GM18951 (cell line): ENCODE measurements at regions not wholly inside any gene's neighbourhood (a gene's known extent, or its start where the extent isn't known, plus 50 kb on each side); places are given as distances from the start of the nearest gene placed in this dataset.

Source experiments
- POLR2A ChIP-seq: IDR thresholded peaks from 4 replicates; pipeline ENCODE4 v1.6.1; 2011; ENCODE audit warnings: mild to moderate bottlenecking; ENCODE audit not compliant: insufficient read length, insufficient read depth; ENCODE audit errors: extremely low read depth
- in situ Hi-C: fragments of 300-500 bp; cut with MboI; formaldehyde crosslinking; loops from one replicate; pipeline ENCODE4 v1.12.0; 2022; ENCODE audit warnings: low sequenced_read_pairs, mixed read lengths, inconsistent platforms; ENCODE audit not compliant: unreplicated experiment

DNA sequence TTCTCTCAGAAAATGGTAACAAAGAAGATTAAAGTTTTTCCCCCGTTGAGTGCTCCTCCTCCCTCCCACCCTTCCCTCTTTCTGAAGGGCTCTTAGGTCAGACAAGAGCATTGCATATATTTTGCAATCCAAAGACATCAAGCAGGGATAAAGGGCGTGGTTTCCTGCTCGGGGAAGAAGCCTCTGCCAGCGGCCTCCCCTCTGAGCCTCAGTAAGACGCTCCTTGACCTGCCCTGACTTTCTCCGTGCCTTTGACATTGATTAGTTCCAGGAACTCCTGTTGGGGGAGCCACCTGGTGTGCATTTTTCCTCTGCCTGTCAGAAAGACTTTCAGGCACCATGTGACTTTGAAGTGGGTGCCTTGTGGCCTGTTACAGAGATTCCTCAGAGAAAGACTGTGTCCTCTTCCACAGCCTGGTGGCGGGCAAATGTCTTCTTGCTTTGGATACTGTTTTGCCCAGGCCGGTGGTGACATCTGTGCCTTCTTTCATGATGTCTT lies 87.2 kb upstream of the TBL1XR1 start:
- TF ChIP-seq POLR2A, result no peak
- in situ Hi-C loops, result no loop called here

DNA sequence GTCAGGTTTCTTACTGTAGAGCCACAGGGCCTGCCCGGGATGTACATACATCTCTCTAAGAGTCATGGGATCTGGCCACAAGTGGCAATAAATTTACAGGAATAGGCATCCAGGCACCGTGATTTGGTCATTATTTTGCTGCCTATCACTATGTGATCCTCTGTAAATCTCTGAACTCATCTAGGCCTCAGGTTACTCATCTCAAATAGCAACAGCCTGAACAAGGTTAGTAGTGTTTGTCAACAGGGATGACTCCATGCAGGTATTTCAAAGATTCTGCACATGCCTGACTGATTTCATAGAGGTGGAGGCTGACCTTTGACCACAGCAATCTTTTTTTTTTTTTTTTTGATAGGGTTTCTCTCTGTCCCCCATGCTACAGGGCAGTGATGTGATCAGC lies 88.8 kb upstream of the TBL1XR1 start:
- in situ Hi-C loops, result no loop called here
- no peak for TF ChIP-seq POLR2A

DNA sequence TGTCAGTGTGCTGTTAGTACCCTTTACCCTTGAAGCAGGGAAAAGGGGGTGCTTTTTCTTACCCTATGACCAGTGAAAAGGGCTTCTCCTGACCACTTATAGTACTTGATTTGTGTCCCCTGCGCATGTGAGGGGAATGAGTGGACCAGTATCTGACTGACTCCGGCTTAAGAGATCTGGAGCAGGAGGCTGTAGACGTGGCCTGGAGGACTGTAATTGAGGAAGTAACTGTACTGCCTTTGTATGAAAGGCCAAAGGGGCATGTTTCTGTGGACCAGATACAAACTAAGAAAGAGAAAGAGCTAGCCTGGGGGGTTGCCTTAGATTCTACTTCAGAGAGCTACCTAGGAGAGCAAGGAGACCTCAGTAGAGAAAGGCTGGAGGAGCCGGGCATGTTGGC lies 89.9 kb upstream of the TBL1XR1 start:
- in situ Hi-C loops, result no loop called here
- TF ChIP-seq POLR2A, result no peak

DNA sequence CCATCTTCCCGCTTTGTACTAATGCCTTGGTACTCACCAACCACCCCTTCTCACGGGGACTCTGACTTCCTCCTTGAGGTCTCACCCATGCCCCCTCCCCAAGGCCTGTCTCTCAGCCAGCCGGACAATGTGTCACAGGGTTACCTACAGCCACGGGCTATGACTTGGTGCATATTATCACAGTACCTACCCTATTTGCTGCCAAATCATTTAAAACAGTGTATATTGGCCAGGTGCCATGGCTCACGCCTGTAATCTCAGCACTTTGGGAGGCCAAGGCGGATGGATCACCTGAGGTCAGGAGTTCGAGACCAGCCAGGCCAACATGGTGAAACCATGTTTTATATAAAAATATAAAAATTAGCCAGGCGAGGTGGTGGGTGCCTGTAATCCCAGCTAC lies 93.4 kb upstream of the TBL1XR1 start:
- no peak for TF ChIP-seq POLR2A
- in situ Hi-C loops, result no loop called here

DNA sequence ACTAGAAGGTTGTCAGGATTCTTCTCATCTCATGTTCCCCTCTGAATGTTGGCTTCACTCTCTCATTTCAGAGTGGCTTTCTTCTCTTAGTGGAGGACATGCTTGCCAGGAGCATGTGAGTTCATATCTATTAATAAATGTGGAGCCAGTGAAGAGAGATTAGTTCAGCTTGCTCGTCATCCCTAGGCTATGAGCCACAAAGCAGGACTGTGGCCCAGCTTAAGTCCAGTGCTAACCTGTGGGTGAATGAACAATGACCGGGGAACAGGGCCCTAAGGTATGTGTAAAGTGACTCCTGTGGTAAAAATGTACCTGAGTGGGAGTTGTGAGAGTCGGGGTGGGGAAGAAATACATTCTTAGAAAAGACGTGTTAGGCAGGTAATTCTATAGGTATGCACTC lies 96.9 kb upstream of the TBL1XR1 start:
- in situ Hi-C loops, result no loop called here

DNA sequence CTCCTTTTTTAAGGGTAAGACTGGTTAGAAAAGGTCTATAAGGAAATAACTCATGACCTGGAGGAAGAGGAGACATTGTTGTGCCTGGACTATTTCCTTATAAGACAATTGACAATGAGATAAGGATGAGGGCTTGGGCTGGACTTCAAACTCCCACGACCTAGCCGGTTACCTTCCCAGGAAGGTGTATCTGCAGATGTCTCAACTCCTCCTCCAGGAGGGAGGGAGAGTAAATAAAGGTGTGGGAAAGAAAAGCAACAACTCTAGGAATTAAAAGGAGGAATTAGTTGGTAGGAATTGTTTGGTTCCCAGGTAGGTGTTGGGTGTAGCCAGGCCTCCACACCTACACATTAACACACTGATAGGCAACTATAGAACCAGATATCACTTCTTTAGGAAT lies 97.8 kb upstream of the TBL1XR1 start:
- TF ChIP-seq POLR2A, result no peak

More for the DNA sequence above, 96.9 kb upstream of the TBL1XR1 start:
- no peak for TF ChIP-seq POLR2A

DNA sequence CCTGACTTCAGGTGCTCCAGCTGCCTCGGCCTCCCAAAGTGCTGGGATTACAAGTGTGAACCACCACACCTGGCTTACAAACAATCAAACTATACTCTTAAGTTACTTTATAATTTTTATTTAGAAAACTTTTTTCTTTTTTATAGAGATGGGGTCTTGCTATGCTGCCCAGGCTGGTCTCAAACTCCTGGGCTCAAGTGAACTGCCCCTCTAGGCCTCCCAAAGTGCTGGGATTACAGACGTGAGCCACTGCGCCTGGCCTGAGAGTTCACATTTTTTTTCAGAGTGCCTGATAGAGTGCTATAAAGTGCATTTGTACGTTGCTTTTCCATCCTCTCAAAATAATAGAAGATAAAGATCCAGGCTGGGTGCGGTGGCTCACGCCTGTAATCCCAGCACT lies 102.0 kb upstream of the TBL1XR1 start:
- in situ Hi-C loops, result no loop called here
- no peak for TF ChIP-seq POLR2A

More for the DNA sequence above, 97.8 kb upstream of the TBL1XR1 start:
- in situ Hi-C loops, result no loop called here

DNA sequence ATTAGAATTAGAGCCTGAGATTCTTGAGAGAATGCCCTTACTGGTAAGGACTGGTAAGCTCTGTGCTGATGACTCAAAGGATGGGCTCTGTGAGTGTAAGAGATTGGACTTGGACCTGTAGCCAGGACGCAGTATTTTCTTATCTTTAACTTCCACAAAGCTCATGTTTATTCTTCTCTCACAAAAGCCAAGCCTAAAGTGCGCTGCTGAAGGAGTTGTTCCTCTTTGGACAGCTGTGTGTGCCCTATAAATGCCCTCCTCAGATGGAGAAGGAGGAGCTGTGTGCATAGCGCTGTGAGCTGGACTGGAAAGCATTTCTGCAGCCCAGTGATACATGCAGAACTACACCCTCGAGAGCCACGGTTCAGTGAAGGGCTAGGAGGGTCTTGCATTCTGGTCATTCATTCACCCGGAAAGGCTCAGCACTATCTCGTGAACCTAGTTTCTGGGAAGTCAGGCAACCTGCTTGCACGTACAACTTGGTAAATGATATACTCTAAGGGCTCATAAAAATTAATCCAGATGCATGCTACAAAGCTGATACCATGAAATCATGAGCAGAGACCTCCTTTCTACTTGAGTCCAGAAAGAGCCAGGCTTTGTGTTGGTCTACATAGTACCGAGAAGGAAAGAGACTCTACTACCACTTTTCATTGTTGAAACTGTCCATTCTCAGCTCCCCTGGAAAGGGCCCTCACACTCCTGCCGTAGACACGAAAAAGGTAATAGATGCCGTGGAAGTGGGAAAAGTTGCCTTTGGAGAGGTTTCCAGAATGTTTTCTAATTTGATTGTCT lies 103.0 kb upstream of the TBL1XR1 start:
- in situ Hi-C loops, result no loop called here
- TF ChIP-seq POLR2A, result peak; percentile 36

DNA sequence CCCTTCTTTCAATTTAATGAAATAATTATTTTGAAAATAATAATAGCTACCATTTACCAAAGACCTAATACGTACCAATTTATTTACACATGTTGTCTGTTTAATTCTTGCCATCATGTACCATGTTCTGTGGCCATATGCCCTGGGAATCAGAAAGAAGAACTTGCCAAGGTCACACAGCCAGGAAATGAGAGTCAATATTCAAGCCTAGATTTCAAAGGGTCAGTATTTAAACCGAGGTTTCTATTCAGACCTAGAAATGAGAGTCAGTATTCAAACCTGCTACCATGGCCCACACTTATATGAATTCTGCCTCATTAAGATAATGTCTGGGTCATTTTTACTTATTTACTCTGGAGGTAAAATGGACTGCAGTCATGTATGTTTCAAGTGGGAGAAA lies 103.6 kb upstream of the TBL1XR1 start:
- no peak for TF ChIP-seq POLR2A
- in situ Hi-C loops, result no loop called here

DNA sequence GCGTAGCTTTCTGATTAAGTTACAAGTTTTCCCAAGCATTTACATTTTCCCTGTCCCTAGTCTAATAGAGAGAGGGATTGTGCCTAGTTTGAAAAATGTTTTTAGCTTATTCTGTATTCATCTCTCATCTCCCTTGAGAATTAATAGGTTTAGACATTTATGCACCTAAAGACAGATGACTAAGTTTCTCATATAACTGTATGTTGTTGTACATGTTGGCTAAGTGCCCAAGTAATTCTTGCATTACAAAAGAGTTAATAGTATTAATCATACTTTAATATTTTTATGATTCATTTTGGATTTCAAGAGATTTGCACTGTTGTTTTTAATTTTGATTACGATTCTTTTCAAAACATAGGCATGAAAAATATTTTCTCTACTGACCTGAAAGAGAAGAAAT lies 109.0 kb upstream of the TBL1XR1 start:
- in situ Hi-C loops, result no loop called here
- TF ChIP-seq POLR2A, result no peak

DNA sequence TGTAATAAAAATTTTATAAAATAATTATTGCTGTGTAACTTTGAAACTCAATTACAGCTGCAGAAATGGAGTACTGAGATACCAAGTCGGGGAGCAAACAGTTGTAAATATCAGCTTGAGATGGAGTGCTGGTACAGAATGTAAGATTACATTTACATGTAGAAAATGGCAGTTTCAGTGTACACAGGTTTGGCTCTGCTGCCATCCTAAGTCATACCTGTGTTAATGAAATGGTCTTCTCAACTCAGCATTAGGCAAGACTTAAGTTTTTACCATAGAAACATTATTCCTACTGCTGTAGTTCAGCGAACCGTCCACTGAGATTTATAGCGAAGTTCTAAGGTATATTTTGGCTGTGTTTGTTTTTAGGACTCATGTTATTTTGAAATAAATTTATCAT lies 110.1 kb upstream of the TBL1XR1 start:
- no peak for TF ChIP-seq POLR2A
- in situ Hi-C loops, result no loop called here

DNA sequence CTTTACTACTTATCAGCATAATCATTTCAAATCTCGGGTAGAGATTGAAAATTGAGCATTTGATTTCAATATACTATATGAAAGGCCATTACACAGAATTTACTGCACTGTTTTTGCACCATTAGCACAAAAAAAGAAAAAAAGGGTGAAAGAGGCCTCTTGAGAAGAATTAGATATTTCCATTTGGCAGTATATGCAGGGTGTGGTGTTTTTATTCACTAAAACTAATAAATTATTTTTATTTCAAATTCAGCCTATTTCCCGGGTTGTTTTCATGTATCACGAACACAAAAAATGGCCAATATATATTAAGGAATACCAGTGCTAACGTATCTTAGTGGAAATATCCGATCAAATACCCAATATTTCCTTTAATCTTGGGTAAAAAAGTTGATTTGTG lies 110.5 kb upstream of the TBL1XR1 start:
- in situ Hi-C loops, result no loop called here
- TF ChIP-seq POLR2A, result no peak

DNA sequence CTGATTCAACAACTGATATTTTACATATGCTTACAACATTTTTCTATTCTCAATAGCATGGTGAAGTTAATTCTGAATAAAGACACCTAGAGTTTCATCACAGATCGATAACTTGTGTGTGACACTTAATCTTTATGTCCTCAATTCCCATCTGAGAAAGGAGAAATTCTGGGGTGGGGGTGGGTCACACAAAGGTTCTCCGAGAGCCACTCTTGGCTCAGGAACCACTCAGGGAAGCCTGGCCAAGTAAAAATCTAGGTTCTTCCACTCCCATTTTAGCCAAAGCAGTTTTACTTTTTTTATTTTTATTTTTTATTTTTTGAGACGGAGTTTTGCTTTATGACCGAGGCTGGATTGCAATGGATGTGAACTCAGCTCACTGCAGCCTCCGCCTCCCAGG lies 111.0 kb upstream of the TBL1XR1 start:
- in situ Hi-C loops, result no loop called here
- no peak for TF ChIP-seq POLR2A

DNA sequence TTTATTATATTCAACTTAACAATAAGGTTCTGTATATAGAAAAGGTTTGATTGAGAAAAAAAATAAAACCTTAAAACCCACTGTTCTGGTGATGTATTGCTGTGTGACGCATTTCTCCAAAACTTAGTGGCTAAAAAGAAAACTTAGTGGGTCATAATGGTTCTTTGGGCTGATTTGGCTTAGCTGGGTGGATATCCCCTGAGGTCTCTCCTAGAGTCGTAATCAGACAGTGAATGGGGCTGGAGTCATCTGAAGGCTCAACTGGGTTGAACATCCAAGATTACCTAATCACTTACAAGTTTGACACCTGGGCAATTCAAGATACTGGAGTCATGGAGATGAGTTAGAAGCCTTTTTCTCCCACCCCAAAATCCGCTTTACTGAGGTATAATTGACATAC lies 111.6 kb upstream of the TBL1XR1 start:
- in situ Hi-C loops, result no loop called here

More for the DNA sequence above, 111.6 kb upstream of the TBL1XR1 start:
- no peak for TF ChIP-seq POLR2A
